PFSK-1 (cell line): ENCODE measurements at regions not wholly inside any gene's neighbourhood (a gene's known extent, or its start where the extent isn't known, plus 50 kb on each side); places are given as distances from the start of the nearest gene placed in this dataset.

Experiments used
- POLR2AphosphoS5 ChIP-seq: IDR thresholded peaks from 2 replicates; pipeline ENCODE4 v1.6.1; 2012; ENCODE audit warnings: low read depth, mild to moderate bottlenecking, control low read depth, low read length, moderate library complexity
- TF ChIP-seq, protein P1 (sequence below), 2 experiments: IDR thresholded peaks; 2 replicates each; pipeline versions ENCODE4 v1.6.1 to v1.8.0; 2011 to 2012; ENCODE audit warnings: low read depth in 2 of 2, low read length in 2 of 2, control low read depth in 1 of 2, inconsistent platforms in 1 of 2, mild to moderate bottlenecking in 1 of 2, moderate library complexity in 1 of 2; ENCODE audit not compliant: insufficient read depth in 1 of 2

DNA sequence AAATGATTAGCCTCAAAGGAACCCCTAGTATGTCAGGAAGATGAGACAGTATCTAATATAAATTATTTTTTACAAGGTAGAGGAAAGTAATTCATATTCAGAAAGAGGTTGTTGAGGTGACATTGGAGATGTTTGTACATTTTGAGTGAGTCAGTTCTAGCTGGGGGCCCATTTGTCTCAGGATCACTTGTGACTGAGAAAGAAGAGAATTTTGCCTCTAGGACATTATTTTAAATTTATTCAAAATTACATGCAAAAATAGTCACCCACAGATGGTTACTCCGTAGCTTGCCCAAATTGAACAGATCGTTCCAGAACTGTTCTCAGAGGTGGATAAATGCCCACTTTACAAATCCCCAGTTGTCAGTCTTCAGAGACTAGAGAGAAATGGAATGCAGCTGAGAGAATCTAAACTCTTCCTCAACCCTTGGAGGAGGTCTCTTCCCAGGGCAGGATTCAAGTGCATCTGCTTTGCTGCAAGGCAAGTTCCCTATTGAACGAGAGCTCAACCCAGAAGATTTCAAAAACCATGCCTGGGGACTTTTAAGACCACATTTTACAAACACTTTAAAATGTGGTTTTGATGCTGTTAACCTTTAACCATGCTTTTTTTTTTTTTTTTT, 987.8 kb upstream of the ADAMTS5 start:
- TF ChIP-seq POLR2AphosphoS5: no peak
- TF ChIP-seq, protein P1, sequence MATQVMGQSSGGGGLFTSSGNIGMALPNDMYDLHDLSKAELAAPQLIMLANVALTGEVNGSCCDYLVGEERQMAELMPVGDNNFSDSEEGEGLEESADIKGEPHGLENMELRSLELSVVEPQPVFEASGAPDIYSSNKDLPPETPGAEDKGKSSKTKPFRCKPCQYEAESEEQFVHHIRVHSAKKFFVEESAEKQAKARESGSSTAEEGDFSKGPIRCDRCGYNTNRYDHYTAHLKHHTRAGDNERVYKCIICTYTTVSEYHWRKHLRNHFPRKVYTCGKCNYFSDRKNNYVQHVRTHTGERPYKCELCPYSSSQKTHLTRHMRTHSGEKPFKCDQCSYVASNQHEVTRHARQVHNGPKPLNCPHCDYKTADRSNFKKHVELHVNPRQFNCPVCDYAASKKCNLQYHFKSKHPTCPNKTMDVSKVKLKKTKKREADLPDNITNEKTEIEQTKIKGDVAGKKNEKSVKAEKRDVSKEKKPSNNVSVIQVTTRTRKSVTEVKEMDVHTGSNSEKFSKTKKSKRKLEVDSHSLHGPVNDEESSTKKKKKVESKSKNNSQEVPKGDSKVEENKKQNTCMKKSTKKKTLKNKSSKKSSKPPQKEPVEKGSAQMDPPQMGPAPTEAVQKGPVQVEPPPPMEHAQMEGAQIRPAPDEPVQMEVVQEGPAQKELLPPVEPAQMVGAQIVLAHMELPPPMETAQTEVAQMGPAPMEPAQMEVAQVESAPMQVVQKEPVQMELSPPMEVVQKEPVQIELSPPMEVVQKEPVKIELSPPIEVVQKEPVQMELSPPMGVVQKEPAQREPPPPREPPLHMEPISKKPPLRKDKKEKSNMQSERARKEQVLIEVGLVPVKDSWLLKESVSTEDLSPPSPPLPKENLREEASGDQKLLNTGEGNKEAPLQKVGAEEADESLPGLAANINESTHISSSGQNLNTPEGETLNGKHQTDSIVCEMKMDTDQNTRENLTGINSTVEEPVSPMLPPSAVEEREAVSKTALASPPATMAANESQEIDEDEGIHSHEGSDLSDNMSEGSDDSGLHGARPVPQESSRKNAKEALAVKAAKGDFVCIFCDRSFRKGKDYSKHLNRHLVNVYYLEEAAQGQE (IDR thresholded peaks at IDR 0.05; ENCODE audit: insufficient read depth in 1 of 2, low read depth in 2 of 2, low read length in 2 of 2): no peak
